Neural progenitor cell (in vitro differentiated cells): ENCODE measurements at regions not wholly inside any gene's neighbourhood (a gene's known extent, or its start where the extent isn't known, plus 50 kb on each side); places are given as distances from the start of the nearest gene placed in this dataset.
"Not testable (repeated sequence)": the region's sequence is repeated elsewhere in the genome, so short reads cannot be mapped to it uniquely, and the experiment has no call there.

ENCODE experiments used
- DNase-seq: peaks from one replicate; pipeline ENCODE4 v3.0.0-alpha.2; 2016; ENCODE audit warnings: low spot score
- H2AFZ ChIP-seq: fragments of 200-600 bp; sonication (generic); replicated peaks from 2 replicates; pipeline ENCODE4 v1.6.1; 2016; ENCODE audit warnings: antibody characterized with exemption
- H3F3A ChIP-seq: fragments of 200-600 bp; sonication (generic); 2 replicates; pipeline ENCODE4 v1.6.1; 2016; ENCODE audit warnings: antibody characterized with exemption, low read depth
- H3K27ac ChIP-seq: fragments of 200-600 bp; sonication (generic); 2 replicates; pipeline ENCODE4 v1.5.1; 2016; ENCODE audit warnings: mild to moderate bottlenecking
- H3K27me3 ChIP-seq: fragments of 200-600 bp; sonication (generic); 2 replicates; pipeline ENCODE4 v1.6.1; 2016; ENCODE audit warnings: mild to moderate bottlenecking, moderate library complexity
- H3K36me3 ChIP-seq: fragments of 200-600 bp; sonication (generic); 2 replicates; pipeline ENCODE4 v1.5.1; 2016
- H3K4me1 ChIP-seq: fragments of 200-600 bp; sonication (generic); 2 replicates; pipeline ENCODE4 v1.6.1; 2016; ENCODE audit warnings: mixed run types
- H3K4me2 ChIP-seq: fragments of 200-600 bp; sonication (generic); 2 replicates; pipeline ENCODE4 v1.6.1; 2016
- H3K4me3 ChIP-seq: fragments of 200-600 bp; sonication (generic); 2 replicates; pipeline ENCODE4 v1.5.1; 2016
- H3K79me2 ChIP-seq: fragments of 200-600 bp; sonication (generic); 2 replicates; pipeline ENCODE4 v1.6.1; 2016; ENCODE audit warnings: low read depth
- H3K9ac ChIP-seq: fragments of 200-600 bp; sonication (generic); 2 replicates; pipeline ENCODE4 v1.6.1; 2016
- H3K9me3 ChIP-seq: fragments of 200-600 bp; sonication (generic); 2 replicates; pipeline ENCODE4 v1.5.1; 2016; ENCODE audit warnings: low read depth
- H4K20me1 ChIP-seq: fragments of 200-600 bp; sonication (generic); 2 replicates; pipeline ENCODE4 v1.6.1; 2016; ENCODE audit warnings: low read depth
- H3K27ac Mint-ChIP-seq: 3 replicates; pipeline ENCODE4 v1.8.0; 2021; ENCODE audit warnings: mixed read lengths
- H3K27me3 Mint-ChIP-seq: 2 replicates; pipeline ENCODE4 v1.8.0; 2022; ENCODE audit warnings: low read depth, mild to moderate bottlenecking, inconsistent platforms, moderate library complexity, mixed read lengths; ENCODE audit not compliant: insufficient read depth
- H3K36me3 Mint-ChIP-seq: 3 replicates; pipeline ENCODE4 v1.8.0; 2021; ENCODE audit warnings: mixed read lengths
- H3K4me1 Mint-ChIP-seq: 3 replicates; pipeline ENCODE4 v1.8.0; 2021; ENCODE audit warnings: mixed read lengths
- H3K4me3 Mint-ChIP-seq: 3 replicates; pipeline ENCODE4 v1.8.0; 2021; ENCODE audit warnings: mild to moderate bottlenecking, moderate library complexity, mixed read lengths
- H3K9me3 Mint-ChIP-seq: 3 replicates; pipeline ENCODE4 v1.8.0; 2020; ENCODE audit warnings: mixed read lengths
- CTCF ChIP-seq: fragments of 200-600 bp; sonication (generic); IDR thresholded peaks from 2 replicates; pipeline ENCODE4 v1.5.1; 2017; ENCODE audit warnings: antibody characterized with exemption, mild to moderate bottlenecking

- H3K4me1 Mint-ChIP-seq, H3K27ac ChIP-seq, H3F3A ChIP-seq, H3K27me3 Mint-ChIP-seq, H3K4me3 Mint-ChIP-seq, H3K9me3 ChIP-seq, H3K27ac Mint-ChIP-seq, H3K9me3 Mint-ChIP-seq, DNase-seq, H2AFZ ChIP-seq, H3K27me3 ChIP-seq, H3K4me2 ChIP-seq, H3K4me3 ChIP-seq, H3K4me1 ChIP-seq, H3K36me3 ChIP-seq, H4K20me1 ChIP-seq, H3K36me3 Mint-ChIP-seq, H3K9ac ChIP-seq, H3K79me2 ChIP-seq: not testable (repeated sequence)
- TF ChIP-seq CTCF, result peak; percentile 28
Measured at GRCh38 chr9:42798571-42798970, 615.1 kb downstream of the SPATA31A6 start.

GRCh38 chr9:42802716-42803115 lies 619.3 kb downstream of the SPATA31A6 start:
- H3K27me3 ChIP-seq, result peaks cover 20% of the 10 kb centered on the region
- not testable (repeated sequence) for DNase-seq, H3K4me2 ChIP-seq, H3K9me3 ChIP-seq, H3K36me3 ChIP-seq, H3K27ac ChIP-seq, H3K27me3 Mint-ChIP-seq, H3K27ac Mint-ChIP-seq, H2AFZ ChIP-seq, H3K9me3 Mint-ChIP-seq, H3K79me2 ChIP-seq, H3F3A ChIP-seq, H3K4me3 ChIP-seq, H3K36me3 Mint-ChIP-seq, H3K9ac ChIP-seq, H3K4me1 Mint-ChIP-seq, H3K4me1 ChIP-seq, H3K4me3 Mint-ChIP-seq, H4K20me1 ChIP-seq

- not testable (repeated sequence) for H3K36me3 ChIP-seq, H3K4me1 ChIP-seq, H3K27ac ChIP-seq, H3K36me3 Mint-ChIP-seq, H3K4me2 ChIP-seq, H3K9me3 Mint-ChIP-seq, H3K4me3 Mint-ChIP-seq, H3K4me3 ChIP-seq, H3K27me3 Mint-ChIP-seq, H2AFZ ChIP-seq, H3K9ac ChIP-seq, H3K27ac Mint-ChIP-seq, H4K20me1 ChIP-seq, H3K79me2 ChIP-seq, H3K9me3 ChIP-seq, H3K4me1 Mint-ChIP-seq, H3F3A ChIP-seq
- DNase-seq, result peak; percentile 44
- H3K27me3 ChIP-seq, result peaks cover 20% of the 10 kb centered on the region
- peak; percentile 45 for TF ChIP-seq CTCF
Measured at GRCh38 chr9:42806674-42807073, 623.2 kb downstream of the SPATA31A6 start.

- H3K36me3 Mint-ChIP-seq, H3K27ac ChIP-seq, H2AFZ ChIP-seq, H3K9me3 Mint-ChIP-seq, H3K79me2 ChIP-seq, DNase-seq, H3K9ac ChIP-seq, H3K27me3 ChIP-seq, H3K27ac Mint-ChIP-seq, H3K9me3 ChIP-seq, H3K4me3 Mint-ChIP-seq, H3F3A ChIP-seq, H3K4me2 ChIP-seq, H3K4me1 ChIP-seq, H3K4me3 ChIP-seq, H3K27me3 Mint-ChIP-seq, H4K20me1 ChIP-seq, H3K36me3 ChIP-seq, H3K4me1 Mint-ChIP-seq: not testable (repeated sequence)
Measured at GRCh38 chr9:42821468-42821867, 638.0 kb downstream of the SPATA31A6 start.

GRCh38 chr9:42848156-42848555 lies 664.7 kb downstream of the SPATA31A6 start:
- not testable (repeated sequence) for H3K27ac ChIP-seq, H3K9me3 Mint-ChIP-seq, H3K4me1 ChIP-seq, H3K4me3 ChIP-seq, H3K4me2 ChIP-seq, H3K27ac Mint-ChIP-seq, H3F3A ChIP-seq, H3K4me3 Mint-ChIP-seq, H3K79me2 ChIP-seq, H4K20me1 ChIP-seq, H3K9me3 ChIP-seq, H3K36me3 ChIP-seq, DNase-seq, H2AFZ ChIP-seq, H3K36me3 Mint-ChIP-seq, H3K27me3 ChIP-seq, H3K9ac ChIP-seq, H3K4me1 Mint-ChIP-seq, H3K27me3 Mint-ChIP-seq

GRCh38 chr9:42850896-42851693 lies 667.6 kb downstream of the SPATA31A6 start:
- not testable (repeated sequence) for H3K4me1 Mint-ChIP-seq, H3K27me3 ChIP-seq, H3F3A ChIP-seq, H3K9me3 ChIP-seq, H3K36me3 Mint-ChIP-seq, H3K4me2 ChIP-seq, H3K4me3 Mint-ChIP-seq, H3K4me3 ChIP-seq, H3K9me3 Mint-ChIP-seq, H3K9ac ChIP-seq, H3K36me3 ChIP-seq, H2AFZ ChIP-seq, DNase-seq, H4K20me1 ChIP-seq, H3K27ac Mint-ChIP-seq, H3K27ac ChIP-seq, H3K27me3 Mint-ChIP-seq, H3K79me2 ChIP-seq, H3K4me1 ChIP-seq

- not testable (repeated sequence) for H4K20me1 ChIP-seq, H3K27ac ChIP-seq, H3K27me3 Mint-ChIP-seq, H3K27me3 ChIP-seq, DNase-seq, H2AFZ ChIP-seq, H3F3A ChIP-seq, H3K4me3 Mint-ChIP-seq, H3K9me3 ChIP-seq, H3K27ac Mint-ChIP-seq, H3K36me3 Mint-ChIP-seq, H3K36me3 ChIP-seq, H3K4me1 Mint-ChIP-seq, H3K79me2 ChIP-seq, H3K9ac ChIP-seq, H3K4me3 ChIP-seq, H3K4me2 ChIP-seq, H3K4me1 ChIP-seq, H3K9me3 Mint-ChIP-seq
Measured at GRCh38 chr9:42851701-42852100, 668.2 kb downstream of the SPATA31A6 start.
